KMS-11 (cell line): ENCODE measurements at regions not wholly inside any gene's neighbourhood (a gene's known extent, or its start where the extent isn't known, plus 50 kb on each side); places are given as distances from the start of the nearest gene placed in this dataset.

ENCODE experiments used
- H2AFZ ChIP-seq: fragments of 200-600 bp; sonication (generic); 2 replicates; pipeline ENCODE4 v1.6.1; 2016; ENCODE audit warnings: antibody characterized with exemption, mixed run types, low read depth
- H3K27ac ChIP-seq: fragments of 200-600 bp; sonication (generic); 2 replicates; pipeline ENCODE4 v1.6.1; 2016; ENCODE audit warnings: mild to moderate bottlenecking, mixed run types
- H3K27me3 ChIP-seq: fragments of 200-600 bp; sonication (generic); 2 replicates; pipeline ENCODE4 v1.6.1; 2017; ENCODE audit warnings: mild to moderate bottlenecking, low read depth, mixed run types, moderate library complexity; ENCODE audit not compliant: insufficient read depth
- H3K36me3 ChIP-seq: fragments of 200-600 bp; sonication (generic); 2 replicates; pipeline ENCODE4 v1.6.1; 2017; ENCODE audit warnings: mild to moderate bottlenecking, mixed run types; ENCODE audit not compliant: insufficient read depth
- H3K4me1 ChIP-seq: fragments of 200-600 bp; sonication (generic); 2 replicates; pipeline ENCODE4 v1.6.1; 2016; ENCODE audit warnings: mild to moderate bottlenecking, low read depth, mixed run types; ENCODE audit not compliant: poor library complexity, severe bottlenecking
- H3K4me2 ChIP-seq: fragments of 200-600 bp; sonication (generic); 2 replicates; pipeline ENCODE4 v1.7.0; 2016; ENCODE audit warnings: mild to moderate bottlenecking, mixed run types
- H3K4me3 ChIP-seq: fragments of 200-600 bp; sonication (generic); IDR thresholded peaks from 2 replicates; pipeline ENCODE4 v1.6.1; 2017; ENCODE audit warnings: low read depth, low read length, mixed read lengths; ENCODE audit not compliant: insufficient read depth
- H3K79me2 ChIP-seq: fragments of 200-600 bp; sonication (generic); 2 replicates; pipeline ENCODE4 v1.6.1; 2016; ENCODE audit warnings: low read depth, mixed run types; ENCODE audit not compliant: insufficient read depth
- H3K9ac ChIP-seq: fragments of 200-600 bp; sonication (generic); 2 replicates; pipeline ENCODE4 v1.6.1; 2016; ENCODE audit warnings: mild to moderate bottlenecking, mixed run types
- H4K20me1 ChIP-seq: fragments of 200-600 bp; sonication (generic); 2 replicates; pipeline ENCODE4 v1.6.1; 2016; ENCODE audit warnings: mild to moderate bottlenecking, mixed run types; ENCODE audit not compliant: insufficient read depth
- CTCF ChIP-seq: fragments of 200-600 bp; sonication (generic); conservative IDR thresholded peaks from 2 replicates; pipeline ENCODE4 v1.6.1; 2017; ENCODE audit warnings: low read depth, mild to moderate bottlenecking, antibody characterized with exemption, low read length, moderate library complexity, mixed read lengths

GRCh38 chr4:186920483-186920882 lies 196.8 kb upstream of the FAT1 start:
- Histone ChIP-seq H3K4me2 (no peak overlapping the region), H3K27ac (no peak overlapping the region)

GRCh38 chr4:186920992-186921391 lies 197.3 kb upstream of the FAT1 start:
- Histone ChIP-seq H3K4me1 (no peaks in the 10 kb centered on the region), H3K27me3 (no peaks in the 10 kb centered on the region), H2AFZ (no peak overlapping the region), H3K36me3 (no peaks in the 10 kb centered on the region), H3K9ac (no peak overlapping the region), H3K79me2 (no peaks in the 10 kb centered on the region), H3K27ac (no peak overlapping the region), H4K20me1 (no peaks in the 10 kb centered on the region), H3K4me3 (no peak overlapping the region), H3K4me2 (no peak overlapping the region)
- no peak for TF ChIP-seq CTCF

More at GRCh38 chr4:186920483-186920882, 196.8 kb upstream of the FAT1 start:
- Histone ChIP-seq H3K36me3 (no peaks in the 10 kb centered on the region), H2AFZ (no peak overlapping the region), H3K9ac (no peak overlapping the region), H4K20me1 (no peaks in the 10 kb centered on the region), H3K79me2 (no peaks in the 10 kb centered on the region), H3K4me1 (no peaks in the 10 kb centered on the region), H3K27me3 (no peaks in the 10 kb centered on the region), H3K4me3 (no peak overlapping the region)
- TF ChIP-seq CTCF: no peak

- Histone ChIP-seq H3K79me2 (no peaks in the 10 kb centered on the region), H2AFZ (no peak overlapping the region), H3K4me1 (no peaks in the 10 kb centered on the region), H3K9ac (no peak overlapping the region), H3K4me2 (no peak overlapping the region), H3K27me3 (no peaks in the 10 kb centered on the region), H4K20me1 (no peaks in the 10 kb centered on the region), H3K4me3 (no peak overlapping the region), H3K27ac (no peak overlapping the region), H3K36me3 (no peaks in the 10 kb centered on the region)
- no peak for TF ChIP-seq CTCF
Observed at GRCh38 chr4:186924723-186925122, 201.1 kb upstream of the FAT1 start.

GRCh38 chr4:186927624-186928023 lies 204.0 kb upstream of the FAT1 start:
- no peak overlapping the region for H3K27ac ChIP-seq
- no peak overlapping the region for H2AFZ ChIP-seq
- H3K27me3 ChIP-seq: no peaks in the 10 kb centered on the region
- H3K4me2 ChIP-seq: no peak overlapping the region
- H3K9ac ChIP-seq: no peak overlapping the region
- H3K36me3 ChIP-seq: no peaks in the 10 kb centered on the region
- H3K4me1 ChIP-seq: no peaks in the 10 kb centered on the region
- H3K79me2 ChIP-seq: no peaks in the 10 kb centered on the region
- no peaks in the 10 kb centered on the region for H4K20me1 ChIP-seq
- H3K4me3 ChIP-seq: no peak overlapping the region
- no peak for TF ChIP-seq CTCF
